GM23338 (cell line): ENCODE measurements at regions not wholly inside any gene's neighbourhood (a gene's known extent, or its start where the extent isn't known, plus 50 kb on each side); places are given as distances from the start of the nearest gene placed in this dataset.

Experiments used
- ATAC-seq: fragments of 200-7000 bp; cut with Tn5 transposase; 3 replicates; pipeline ENCODE4 v1.9.1; 2020
- DNase-seq: peaks from one replicate; pipeline ENCODE4 v3.0.0-alpha.2; 2015; ENCODE audit warnings: low spot score
- H2AFZ ChIP-seq: fragments of 200-600 bp; sonication (generic); 2 replicates; pipeline ENCODE4 v1.8.0; 2016; ENCODE audit warnings: antibody characterized with exemption, mild to moderate bottlenecking, moderate library complexity
- H3F3A ChIP-seq: fragments of 200-600 bp; sonication (generic); replicated peaks from 2 replicates; pipeline ENCODE4 v1.8.0; 2017; ENCODE audit warnings: antibody characterized with exemption, mixed run types, low read depth
- H3K27ac ChIP-seq: fragments of 200-600 bp; sonication (generic); 2 replicates; pipeline ENCODE4 v1.6.1; 2016; ENCODE audit warnings: low read depth
- H3K27me3 ChIP-seq: fragments of 200-600 bp; sonication (generic); 2 replicates; pipeline ENCODE4 v1.8.0; 2016; ENCODE audit warnings: mild to moderate bottlenecking, mixed run types, moderate library complexity; ENCODE audit not compliant: insufficient read depth
- H3K36me3 ChIP-seq: fragments of 200-600 bp; sonication (generic); 2 replicates; pipeline ENCODE4 v1.8.0; 2016; ENCODE audit warnings: mild to moderate bottlenecking; ENCODE audit not compliant: insufficient read depth
- H3K4me1 ChIP-seq: fragments of 200-600 bp; sonication (generic); 2 replicates; pipeline ENCODE4 v1.8.0; 2016; ENCODE audit warnings: mild to moderate bottlenecking, moderate library complexity; ENCODE audit not compliant: insufficient read depth
- H3K4me2 ChIP-seq: fragments of 200-600 bp; sonication (generic); 2 replicates; pipeline ENCODE4 v1.7.1; 2017; ENCODE audit warnings: mixed run types
- H3K4me3 ChIP-seq: fragments of 200-600 bp; sonication (generic); 2 replicates; pipeline ENCODE4 v1.6.1; 2016; ENCODE audit warnings: mixed run types
- H3K79me2 ChIP-seq: fragments of 200-600 bp; sonication (generic); replicated peaks from 2 replicates; pipeline ENCODE4 v1.8.0; 2017; ENCODE audit warnings: mild to moderate bottlenecking; ENCODE audit not compliant: insufficient read depth
- H3K9me2 ChIP-seq: fragments of 200-600 bp; sonication (generic); 2 replicates; pipeline ENCODE4 v1.8.0; 2017; ENCODE audit not compliant: insufficient read depth
- H4K20me1 ChIP-seq: fragments of 200-600 bp; sonication (generic); replicated peaks from 2 replicates; pipeline ENCODE4 v1.8.0; 2017; ENCODE audit warnings: mild to moderate bottlenecking; ENCODE audit not compliant: insufficient read depth
- H3K27ac Mint-ChIP-seq: 2 replicates; pipeline ENCODE4 v1.8.0; 2020; ENCODE audit warnings: inconsistent platforms, mild to moderate bottlenecking, moderate library complexity, mixed read lengths
- H3K27me3 Mint-ChIP-seq: 3 replicates; pipeline ENCODE4 v1.8.0; 2022; ENCODE audit warnings: low read depth, mild to moderate bottlenecking, moderate library complexity, mixed read lengths, inconsistent platforms; ENCODE audit not compliant: insufficient read depth, poor library complexity
- H3K36me3 Mint-ChIP-seq: 3 replicates; pipeline ENCODE4 v1.8.0; 2021; ENCODE audit warnings: low read depth, mild to moderate bottlenecking, inconsistent platforms, moderate library complexity, mixed read lengths
- H3K4me1 Mint-ChIP-seq: 3 replicates; pipeline ENCODE4 v1.8.0; 2020; ENCODE audit warnings: mild to moderate bottlenecking, inconsistent platforms, mixed read lengths
- H3K4me3 Mint-ChIP-seq: 3 replicates; pipeline ENCODE4 v1.8.0; 2021; ENCODE audit warnings: moderate library complexity, mild to moderate bottlenecking, inconsistent platforms, mixed read lengths
- H3K9me3 Mint-ChIP-seq: 3 replicates; pipeline ENCODE4 v1.8.0; 2020; ENCODE audit warnings: moderate library complexity, mild to moderate bottlenecking, inconsistent platforms, mixed read lengths
- CREB1 ChIP-seq: fragments of 250-450 bp; sonication (Bioruptor Pico); IDR thresholded peaks from 2 replicates; pipeline ENCODE4 v1.5.0; 2020; ENCODE audit warnings: low read depth, mild to moderate bottlenecking, moderate library complexity
- CTCF ChIP-seq, 2 experiments: fragments of 200-600 bp in 1 of 2; sonication (generic) in 1 of 2; conservative IDR thresholded peaks; 2 replicates each; pipeline versions ENCODE4 v1.5.1 to v1.6.1; 2016 to 2017; ENCODE audit warnings: antibody characterized with exemption in 2 of 2, low read depth in 2 of 2, mild to moderate bottlenecking in 2 of 2, moderate library complexity in 1 of 2
- ZNF462 ChIP-seq: fragments of 250-450 bp; sonication (Bioruptor Pico); IDR thresholded peaks from 2 replicates; pipeline ENCODE4 v1.5.0; 2020; ENCODE audit warnings: mild to moderate bottlenecking, moderate library complexity
- TF ChIP-seq, protein P1 (sequence below): IDR thresholded peaks from 2 replicates; pipeline ENCODE4 v1.6.1; 2016; ENCODE audit warnings: antibody characterized with exemption

DNA sequence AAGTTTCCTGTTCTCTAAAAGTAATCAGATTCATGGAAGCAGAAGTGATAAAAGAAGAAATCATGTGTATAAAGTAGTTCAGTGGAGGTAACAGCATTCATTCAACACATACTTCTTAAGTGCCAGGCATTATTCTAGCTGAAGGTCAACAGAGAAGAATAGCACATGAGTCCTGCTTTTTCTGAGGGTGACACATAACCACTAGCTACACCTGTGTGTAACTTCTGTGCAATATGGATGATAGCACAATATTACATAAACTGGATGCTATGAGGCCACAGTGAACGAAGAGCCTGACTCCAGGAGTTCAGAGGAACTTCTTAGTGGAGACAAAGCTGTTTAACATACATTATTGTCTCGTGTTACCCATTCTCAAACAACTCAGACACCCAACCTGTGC lies 114.3 kb upstream of the PCED1B start:
- no peaks in the 10 kb centered on the region for H3K9me2 ChIP-seq
- no peak overlapping the region; the same call in 1 of the 2 replicates for H2AFZ ChIP-seq
- no peaks in the 10 kb centered on the region for H3K27me3 ChIP-seq
- ATAC-seq = no peak
- no peak for TF ChIP-seq ZNF462 (CRISPR knock-in tag)
- no peak for TF ChIP-seq CTCF (conservative IDR thresholded peaks at IDR 0.05; ENCODE audit: low read depth in 2 of 2)
- no peak for TF ChIP-seq CREB1
- TF ChIP-seq, protein P1, sequence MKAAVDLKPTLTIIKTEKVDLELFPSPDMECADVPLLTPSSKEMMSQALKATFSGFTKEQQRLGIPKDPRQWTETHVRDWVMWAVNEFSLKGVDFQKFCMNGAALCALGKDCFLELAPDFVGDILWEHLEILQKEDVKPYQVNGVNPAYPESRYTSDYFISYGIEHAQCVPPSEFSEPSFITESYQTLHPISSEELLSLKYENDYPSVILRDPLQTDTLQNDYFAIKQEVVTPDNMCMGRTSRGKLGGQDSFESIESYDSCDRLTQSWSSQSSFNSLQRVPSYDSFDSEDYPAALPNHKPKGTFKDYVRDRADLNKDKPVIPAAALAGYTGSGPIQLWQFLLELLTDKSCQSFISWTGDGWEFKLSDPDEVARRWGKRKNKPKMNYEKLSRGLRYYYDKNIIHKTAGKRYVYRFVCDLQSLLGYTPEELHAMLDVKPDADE = no peak
- no peaks in the 10 kb centered on the region for H3K36me3 ChIP-seq
- no peaks in the 10 kb centered on the region for H3F3A ChIP-seq
- H3K4me2 ChIP-seq = peak overlapping the region; percentile 6
- H3K4me3 ChIP-seq = no peak overlapping the region
- H3K36me3 Mint-ChIP-seq = no peaks in the 10 kb centered on the region
- H3K27ac Mint-ChIP-seq = no peak overlapping the region
- H3K4me3 Mint-ChIP-seq = no peak overlapping the region
- no peaks in the 10 kb centered on the region for H3K79me2 ChIP-seq
- H3K4me1 Mint-ChIP-seq = peaks cover 18% of the 10 kb centered on the region
- no peak overlapping the region for H3K27ac ChIP-seq
- H3K27me3 Mint-ChIP-seq = peaks cover 3% of the 10 kb centered on the region
- no peak for DNase-seq
- peaks cover 12% of the 10 kb centered on the region; the same call in 1 of the 2 replicates for H3K4me1 ChIP-seq
- H4K20me1 ChIP-seq = no peaks in the 10 kb centered on the region
- no peaks in the 10 kb centered on the region for H3K9me3 Mint-ChIP-seq
